GM18502 (cell line): ENCODE measurements at regions not wholly inside any gene's neighbourhood (a gene's known extent, or its start where the extent isn't known, plus 50 kb on each side); places are given as distances from the start of the nearest gene placed in this dataset.

Source experiments
- ATAC-seq: cut with Tn5 transposase; IDR thresholded peaks from one replicate; pipeline ENCODE4 v1.9.1; 2021; ENCODE audit warnings: mild to moderate bottlenecking; ENCODE audit not compliant: unreplicated experiment, poor library complexity

- no peak for ATAC-seq
Measured at GRCh38 chr2:163302141-163302540, 433.7 kb downstream of the FIGN start.

- ATAC-seq, result no peak
Measured at GRCh38 chr2:163291790-163292189, 444.0 kb downstream of the FIGN start.

GRCh38 chr2:163281717-163282116 lies 443.1 kb upstream of the KCNH7 start:
- ATAC-seq, result no peak

- ATAC-seq, result no peak
Measured at GRCh38 chr2:163269374-163270021, 430.9 kb upstream of the KCNH7 start.

- ATAC-seq, result no peak
Measured at GRCh38 chr2:163266772-163267171, 428.2 kb upstream of the KCNH7 start.

GRCh38 chr2:163265562-163265961 lies 427.0 kb upstream of the KCNH7 start:
- no peak for ATAC-seq

- ATAC-seq, result no peak
Measured at GRCh38 chr2:163264341-163264740, 425.8 kb upstream of the KCNH7 start.

GRCh38 chr2:163259489-163259888 lies 420.9 kb upstream of the KCNH7 start:
- no peak for ATAC-seq

GRCh38 chr2:163255086-163255485 lies 416.5 kb upstream of the KCNH7 start:
- ATAC-seq, result no peak

- ATAC-seq, result no peak
Measured at GRCh38 chr2:163253621-163254285, 415.2 kb upstream of the KCNH7 start.

GRCh38 chr2:163252199-163252598 lies 413.6 kb upstream of the KCNH7 start:
- no peak for ATAC-seq

GRCh38 chr2:163248376-163249253 lies 410.0 kb upstream of the KCNH7 start:
- ATAC-seq, result no peak

GRCh38 chr2:163247847-163248220 lies 409.3 kb upstream of the KCNH7 start:
- no peak for ATAC-seq

- ATAC-seq, result no peak
Measured at GRCh38 chr2:163247156-163247846, 408.7 kb upstream of the KCNH7 start.

- ATAC-seq, result no peak
Measured at GRCh38 chr2:163246135-163246534, 407.6 kb upstream of the KCNH7 start.

GRCh38 chr2:163236553-163236952 lies 398.0 kb upstream of the KCNH7 start:
- no peak for ATAC-seq

GRCh38 chr2:163231666-163232065 lies 393.1 kb upstream of the KCNH7 start:
- no peak for ATAC-seq

GRCh38 chr2:163213661-163214081 lies 375.1 kb upstream of the KCNH7 start:
- no peak for ATAC-seq

GRCh38 chr2:163210430-163210918 lies 371.9 kb upstream of the KCNH7 start:
- ATAC-seq, result no peak

- no peak for ATAC-seq
Measured at GRCh38 chr2:163207693-163208370, 369.3 kb upstream of the KCNH7 start.
